HG02981 (cell line): ENCODE measurements at regions not wholly inside any gene's neighbourhood (a gene's known extent, or its start where the extent isn't known, plus 50 kb on each side); places are given as distances from the start of the nearest gene placed in this dataset.

ENCODE experiments used
- ATAC-seq: cut with Tn5 transposase; IDR thresholded peaks from one replicate; pipeline ENCODE4 v1.9.1; 2021; ENCODE audit warnings: mild to moderate bottlenecking, moderate library complexity; ENCODE audit not compliant: unreplicated experiment

DNA sequence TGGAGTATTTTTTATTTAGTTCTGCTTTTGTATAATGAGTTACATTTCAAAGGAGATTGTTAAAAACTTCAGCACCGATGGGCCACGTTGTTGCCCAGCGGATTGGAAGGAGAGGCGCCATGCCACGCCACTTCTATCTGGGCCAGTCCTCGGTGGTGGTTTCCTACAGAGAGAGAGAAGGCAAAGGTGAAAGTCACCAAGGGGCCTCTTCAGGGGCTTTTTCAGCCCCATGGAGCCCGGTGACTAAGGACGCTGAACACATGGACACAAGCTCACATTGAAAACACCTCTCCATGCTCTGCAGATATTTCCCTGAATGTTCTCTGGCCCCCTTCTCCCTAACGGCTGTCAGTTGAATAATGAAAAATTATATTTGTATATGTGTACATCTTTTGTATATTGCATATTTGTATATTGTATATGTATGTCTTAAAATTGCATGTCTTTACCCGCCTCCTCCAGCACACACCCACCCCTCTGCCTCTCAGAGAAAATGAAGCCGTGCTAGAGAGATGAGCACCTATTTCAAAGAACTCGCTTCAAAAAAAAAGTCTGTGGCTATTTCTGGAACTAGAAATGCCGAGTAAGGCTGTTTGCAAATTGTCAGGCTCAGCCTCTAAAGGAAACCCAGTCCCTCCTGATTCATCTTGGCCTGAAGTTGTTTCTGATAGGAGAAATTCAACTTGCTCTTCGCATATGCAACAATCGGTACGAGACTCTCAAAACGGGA, 91.9 kb upstream of the CDH4 start:
- ATAC-seq: no peak

DNA sequence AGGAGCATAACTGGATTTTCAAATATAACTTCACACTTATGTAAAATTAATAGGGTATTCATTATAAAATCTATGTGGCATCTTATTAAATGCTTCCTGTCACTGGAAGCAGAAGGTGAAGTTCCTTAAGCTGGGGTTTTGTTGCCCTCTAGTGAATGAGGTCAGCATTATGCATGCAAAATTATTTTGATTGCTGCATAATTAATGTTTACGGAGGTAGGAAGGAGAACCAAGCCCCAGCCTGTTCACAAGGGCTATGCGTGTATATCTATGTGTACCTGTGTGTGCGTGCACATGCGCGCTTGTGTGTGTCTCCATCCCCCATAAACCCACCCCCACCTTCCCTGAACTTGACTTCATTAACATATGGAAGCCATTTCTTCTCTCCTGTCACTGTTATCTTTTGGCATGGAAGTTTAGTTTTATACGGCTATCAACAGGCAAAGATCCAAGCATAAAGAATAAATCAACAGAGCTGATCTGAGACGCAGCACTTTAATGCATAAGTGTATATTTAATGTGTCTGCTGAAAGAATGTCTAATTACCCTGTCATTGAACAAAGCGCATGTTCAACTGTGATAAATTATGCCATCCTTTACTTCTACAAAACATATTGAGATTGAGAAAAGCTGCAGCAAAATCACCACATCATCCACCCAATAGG, 90.2 kb upstream of the CDH4 start:
- ATAC-seq: no peak

DNA sequence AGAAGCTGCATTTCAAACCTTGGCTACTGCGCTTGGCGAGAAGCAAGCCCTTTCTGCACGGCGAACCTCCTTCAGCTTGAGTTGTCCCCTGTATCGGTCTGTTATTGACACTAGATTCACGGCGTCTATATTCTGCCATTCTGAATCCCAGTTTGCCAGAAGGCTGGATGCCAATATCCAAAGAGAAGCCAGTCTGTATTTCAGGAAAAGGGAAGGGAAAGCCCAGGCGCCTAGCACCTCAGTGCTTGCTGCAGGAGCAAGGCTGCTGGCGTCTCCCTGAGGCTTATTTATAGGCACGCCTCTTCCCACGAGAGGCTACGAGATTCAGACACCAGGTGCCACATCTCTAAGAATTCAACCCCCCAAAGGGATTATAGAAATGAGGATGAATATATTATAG, 89.6 kb upstream of the CDH4 start:
- no peak for ATAC-seq

DNA sequence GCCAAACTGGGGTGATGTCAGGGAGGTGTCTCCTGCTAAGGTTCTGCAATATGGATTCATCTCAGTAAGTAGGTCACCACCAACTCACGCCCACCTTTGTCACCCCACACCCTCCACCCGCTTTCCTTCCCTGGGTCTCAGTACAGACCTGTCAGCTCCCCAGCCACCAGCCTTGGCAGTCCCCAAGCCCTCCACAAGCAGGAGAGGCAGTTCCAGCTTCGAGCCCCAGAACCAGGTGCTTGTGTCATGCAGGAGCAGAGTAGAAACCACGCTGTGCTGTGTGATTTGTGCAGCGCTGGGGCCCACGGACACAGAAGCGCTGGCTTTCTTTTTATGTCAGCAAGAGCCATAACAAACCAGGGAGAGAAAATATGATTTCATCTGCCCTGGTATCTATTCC, 89.0 kb upstream of the CDH4 start:
- ATAC-seq: no peak

DNA sequence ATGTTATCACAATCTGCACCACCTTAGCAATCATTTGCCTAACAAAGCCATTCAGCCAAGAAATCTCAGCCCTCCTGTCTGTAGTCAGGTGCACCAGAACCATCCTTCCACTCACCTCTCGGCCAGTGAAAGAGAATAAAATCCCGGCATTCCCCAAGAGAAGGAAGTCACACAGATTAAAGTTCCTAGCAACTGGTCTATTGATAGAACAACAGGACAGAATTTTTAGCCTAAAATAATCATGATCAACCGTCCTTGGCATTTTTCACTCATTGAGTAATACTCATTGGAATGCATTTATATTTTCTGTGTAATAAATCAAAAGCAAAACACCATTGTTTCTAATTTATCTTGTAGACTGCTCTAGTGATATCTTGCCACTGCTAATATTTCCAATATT, 85.7 kb upstream of the CDH4 start:
- no peak for ATAC-seq

DNA sequence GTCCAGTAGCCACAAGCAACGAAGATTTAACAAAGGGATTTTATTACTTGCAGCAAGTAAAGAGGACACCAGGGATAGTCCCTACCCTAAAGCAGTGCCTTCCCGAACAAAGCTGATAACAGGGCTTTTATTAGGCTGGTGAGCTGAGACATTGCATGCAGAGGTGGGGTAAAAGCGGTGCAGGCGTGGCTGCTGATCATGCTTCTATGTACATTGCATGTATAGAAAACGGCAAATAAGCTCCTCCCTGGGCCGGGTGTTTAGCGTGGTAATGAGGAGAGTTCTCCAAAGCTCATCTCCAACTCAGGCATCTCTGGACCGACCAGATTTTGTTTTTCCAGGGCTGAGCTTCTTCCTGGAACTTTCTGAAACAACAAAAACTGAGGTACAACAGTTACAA, 83.5 kb upstream of the CDH4 start:
- ATAC-seq: no peak

DNA sequence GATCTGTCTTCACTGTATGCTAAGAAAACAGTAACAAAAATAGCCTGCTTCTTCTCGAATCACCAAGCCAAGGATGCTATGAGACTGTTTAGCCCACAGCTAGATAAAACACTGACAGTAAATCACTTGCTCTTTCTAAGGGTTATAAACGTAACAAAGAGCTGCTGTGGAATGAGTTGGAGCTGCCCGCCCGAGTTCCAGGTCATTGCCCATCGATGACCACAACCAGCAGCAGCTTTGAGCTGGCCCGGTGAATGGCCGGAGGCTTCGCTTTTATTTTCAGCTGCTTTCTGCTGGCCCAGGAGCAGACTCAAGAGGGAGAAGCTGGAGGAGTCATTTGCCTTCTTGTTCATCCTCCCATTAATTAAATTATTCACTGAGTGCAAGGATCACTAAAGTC, 82.2 kb upstream of the CDH4 start:
- no peak for ATAC-seq

DNA sequence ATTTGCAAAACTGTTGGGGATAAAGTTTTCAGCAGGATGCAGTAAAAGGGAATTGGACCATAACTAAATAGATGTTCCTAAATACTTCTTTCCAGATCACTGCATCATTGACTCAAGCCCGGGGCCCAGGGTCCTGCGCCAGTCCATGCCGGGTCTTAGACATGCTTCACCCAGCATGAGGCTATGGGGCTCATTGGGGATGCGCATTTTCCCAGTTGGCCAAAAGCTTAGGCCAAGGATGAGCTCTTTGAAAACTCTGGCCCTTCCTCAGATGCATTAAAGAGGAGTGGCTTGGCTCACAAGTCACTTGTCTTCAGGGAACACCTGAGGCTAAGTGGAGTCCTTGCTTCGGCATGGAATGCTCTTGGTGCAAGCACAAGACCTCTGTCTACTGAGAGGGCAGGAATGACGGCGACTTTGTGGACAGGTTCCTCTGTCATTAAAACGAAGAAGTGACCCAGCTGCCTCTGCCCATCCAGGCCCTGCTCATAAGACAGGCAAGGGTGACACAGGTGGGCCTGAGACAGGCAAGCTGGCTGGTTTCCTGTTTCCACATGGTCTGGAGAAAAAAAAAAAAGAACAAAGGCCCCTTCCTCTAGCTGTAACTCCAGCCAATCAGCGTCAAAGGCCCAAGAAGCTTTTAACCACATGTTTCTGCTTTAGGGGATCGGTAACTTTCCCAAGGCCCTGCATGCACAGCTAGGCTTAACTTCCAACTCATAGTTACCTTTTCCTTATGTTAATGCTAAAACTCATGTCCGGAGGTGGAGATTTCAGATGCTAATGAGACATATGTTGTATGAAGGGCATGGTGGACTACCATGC, 81.4 kb upstream of the CDH4 start:
- no peak for ATAC-seq

DNA sequence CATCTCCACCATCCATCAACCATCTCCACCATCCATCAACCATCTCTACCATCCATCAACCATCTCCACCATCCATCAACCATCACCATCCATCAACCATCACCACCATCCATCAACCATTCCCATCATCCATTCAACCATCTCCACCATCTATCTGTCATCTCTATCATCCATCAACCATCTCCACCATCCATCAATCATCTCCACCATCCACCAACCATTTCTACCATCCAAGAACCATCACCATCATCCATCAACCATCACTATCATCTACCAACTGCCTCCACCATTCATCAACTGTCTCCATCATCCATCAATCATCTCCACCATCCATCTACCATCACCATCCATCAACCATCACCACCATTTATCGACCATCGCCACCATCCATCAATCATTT, 78.8 kb upstream of the CDH4 start:
- no peak for ATAC-seq

DNA sequence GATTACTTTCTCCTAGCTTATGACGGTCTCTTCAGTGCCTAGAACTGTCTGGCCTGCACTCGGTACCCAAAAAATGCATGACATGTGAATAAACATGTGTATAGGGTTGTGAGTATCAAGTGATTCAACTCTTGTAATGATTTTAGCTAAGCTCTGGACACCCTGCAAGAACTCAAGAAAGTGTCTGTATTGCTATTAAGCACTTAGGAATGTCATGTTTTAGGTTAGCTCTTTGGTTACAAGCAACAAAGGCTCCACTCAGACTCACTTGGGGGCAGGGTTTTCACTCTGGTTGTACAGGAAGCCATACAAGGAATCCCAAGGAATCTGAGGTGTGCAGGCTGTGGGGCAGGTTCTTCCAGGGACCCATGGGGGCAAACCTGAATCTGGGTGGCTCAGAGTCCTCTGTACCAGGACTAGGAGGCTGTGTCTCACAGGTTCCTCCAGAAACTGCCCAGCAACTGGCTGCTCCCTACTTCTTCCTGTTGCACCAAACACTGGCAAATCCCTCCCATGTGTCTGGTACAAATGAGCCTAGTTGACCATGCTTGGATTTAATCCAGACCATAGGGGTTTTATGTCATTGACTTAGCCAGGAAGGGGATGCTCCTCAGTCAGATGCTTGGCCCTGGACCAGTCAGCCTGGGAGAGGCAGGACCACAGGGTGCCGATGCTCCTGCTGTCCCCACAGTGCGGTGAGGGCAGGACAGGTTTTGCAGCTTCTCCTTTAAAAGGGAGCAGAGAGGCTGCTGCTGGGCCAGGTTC, 77.9 kb upstream of the CDH4 start:
- ATAC-seq: no peak

DNA sequence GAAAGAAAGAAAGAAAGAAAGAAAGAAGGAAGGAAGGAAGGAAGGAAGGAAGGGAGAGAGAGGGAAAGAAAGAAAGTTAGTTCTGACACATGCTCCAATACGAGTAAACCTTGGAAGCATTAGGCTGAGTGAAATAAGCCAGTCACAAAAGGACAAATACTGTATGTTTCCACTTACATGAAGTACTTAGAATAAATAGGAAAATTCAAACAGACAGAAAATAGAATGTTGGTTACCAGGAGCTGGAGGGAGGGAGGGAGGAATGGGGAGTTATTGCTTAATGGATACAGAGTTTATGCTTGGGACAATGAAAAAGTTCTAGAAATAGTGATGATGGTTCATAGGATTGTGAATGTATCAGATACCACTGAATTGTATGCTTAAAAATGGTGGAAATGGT, 75.2 kb upstream of the CDH4 start:
- ATAC-seq: no peak

DNA sequence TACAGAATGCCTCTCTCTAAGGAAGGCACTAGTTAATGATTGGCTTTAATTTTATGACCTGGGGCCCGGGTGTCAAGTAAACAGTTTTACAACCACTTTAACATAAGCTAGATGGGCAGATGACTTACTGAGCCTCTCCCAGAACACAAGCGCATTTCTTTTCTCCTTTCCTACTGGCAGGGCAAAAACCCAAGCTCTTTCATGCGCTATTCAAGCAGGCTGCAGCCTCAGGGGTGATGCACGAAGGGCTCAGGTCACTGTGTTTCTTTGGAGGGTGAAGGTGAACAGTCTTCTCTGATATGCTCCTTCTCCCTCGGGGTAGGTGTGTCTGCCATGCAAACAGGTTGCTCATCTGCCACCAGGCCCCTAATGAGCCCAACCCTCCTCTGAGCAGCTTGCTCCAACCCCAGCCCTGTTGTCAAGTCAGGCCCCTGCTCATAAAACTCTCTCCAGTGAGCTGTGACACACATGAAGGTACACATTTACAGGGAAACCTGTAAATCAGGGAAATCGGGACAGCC, 73.5 kb upstream of the CDH4 start:
- ATAC-seq: no peak

DNA sequence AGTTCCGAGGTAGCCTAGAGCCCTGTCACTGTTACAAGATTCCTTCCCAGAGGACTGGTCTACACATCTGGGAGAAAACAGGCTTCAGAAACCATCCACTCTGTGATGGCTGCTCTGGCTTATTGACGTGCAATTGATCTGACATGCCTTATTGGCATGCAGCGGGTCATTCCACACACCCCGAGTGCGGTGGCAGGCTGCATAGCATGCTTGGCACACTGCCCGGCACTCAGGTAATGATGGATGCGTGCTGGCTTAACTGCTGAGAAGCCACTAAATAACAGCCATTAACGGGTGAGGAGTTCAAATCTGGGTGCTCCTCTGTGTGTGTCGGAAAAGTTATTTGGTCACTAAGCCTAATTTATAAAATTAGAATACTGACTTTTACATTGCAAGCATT, 67.9 kb upstream of the CDH4 start:
- no peak for ATAC-seq

DNA sequence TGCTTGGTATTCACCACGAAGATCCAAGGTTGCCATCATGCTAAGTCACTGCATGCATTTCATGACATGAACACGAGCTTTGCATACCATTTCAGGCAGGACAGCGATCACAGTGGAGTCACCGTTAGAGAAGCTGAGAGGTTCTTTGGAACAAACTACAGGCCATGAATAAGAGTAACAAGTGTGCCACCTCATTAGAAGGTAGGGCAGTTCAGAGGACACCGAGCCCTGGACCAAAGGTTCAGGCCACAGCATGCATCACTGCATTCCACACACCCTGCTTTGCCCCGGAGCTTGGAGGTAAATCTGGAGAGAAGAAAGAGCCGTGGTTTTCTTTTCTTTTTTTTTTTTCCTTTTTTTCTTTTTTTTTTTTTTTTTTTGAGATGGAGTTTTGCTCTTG, 66.9 kb upstream of the CDH4 start:
- no peak for ATAC-seq

DNA sequence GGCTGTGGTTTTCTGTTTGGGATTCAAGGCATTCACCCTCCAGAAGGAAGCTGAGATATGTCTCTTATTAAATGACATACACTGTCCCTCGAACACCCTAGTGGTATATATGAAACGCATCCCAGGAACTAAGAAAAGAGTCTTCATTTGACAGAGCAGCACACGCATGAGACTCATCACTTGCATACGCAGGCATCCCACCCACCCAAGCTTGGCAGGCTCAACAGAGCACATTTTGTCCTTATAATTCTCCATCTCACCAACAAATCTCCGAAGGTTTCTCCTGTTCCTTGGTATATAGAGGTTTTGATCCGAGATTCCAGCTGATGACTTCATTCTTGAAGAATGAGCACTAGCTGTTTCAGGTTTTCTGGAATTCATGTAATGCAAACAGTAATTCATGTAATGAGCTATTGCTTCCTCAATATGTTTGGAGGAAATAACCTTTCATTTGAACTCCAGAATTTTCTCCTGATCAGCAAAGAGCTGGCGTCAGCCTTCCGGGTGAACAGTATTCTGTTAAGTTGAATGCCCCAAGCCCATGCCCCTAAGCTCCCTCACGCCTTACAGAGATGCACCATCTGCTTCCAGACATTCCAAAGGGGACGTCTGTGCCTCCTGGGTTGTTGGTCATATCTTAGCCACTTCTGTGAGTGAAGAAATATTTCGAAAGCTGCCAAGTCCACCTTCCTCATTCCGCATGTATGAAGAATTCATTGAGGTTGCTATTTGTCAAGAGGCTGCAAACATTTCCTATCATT, 66.0 kb upstream of the CDH4 start:
- ATAC-seq: no peak

DNA sequence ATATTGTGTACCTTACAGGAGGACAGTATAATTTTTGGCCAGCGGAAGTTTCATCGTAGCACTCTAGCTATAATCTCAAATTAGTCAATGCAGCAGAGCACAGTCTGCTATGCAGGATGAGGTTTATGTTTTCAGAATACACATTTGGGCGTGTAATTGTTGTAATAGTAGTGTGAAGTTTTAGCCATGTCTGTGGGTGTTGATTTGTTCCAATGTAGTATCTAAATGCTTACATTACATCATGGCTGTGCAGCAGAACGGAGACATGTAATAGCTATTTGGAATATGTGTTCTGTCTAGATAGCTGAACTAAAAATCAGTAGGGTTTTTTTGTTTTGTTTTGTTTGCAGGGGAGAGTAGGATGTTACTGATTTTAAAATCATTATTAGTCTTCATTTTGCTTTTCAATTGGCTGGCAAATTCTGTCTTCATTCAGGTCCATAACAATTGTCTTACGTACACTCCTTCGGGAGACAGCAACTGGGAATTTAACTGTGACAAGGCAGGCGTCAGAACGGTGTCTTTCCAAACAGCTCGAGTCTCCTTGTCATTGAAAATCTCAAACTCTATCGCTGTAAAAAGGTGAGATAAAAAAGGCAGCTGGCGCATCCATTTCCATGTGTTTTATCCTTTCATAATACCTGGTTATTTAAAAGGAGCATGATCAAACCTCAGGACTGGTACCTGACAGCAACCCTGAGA, 65.1 kb upstream of the CDH4 start:
- ATAC-seq: no peak

DNA sequence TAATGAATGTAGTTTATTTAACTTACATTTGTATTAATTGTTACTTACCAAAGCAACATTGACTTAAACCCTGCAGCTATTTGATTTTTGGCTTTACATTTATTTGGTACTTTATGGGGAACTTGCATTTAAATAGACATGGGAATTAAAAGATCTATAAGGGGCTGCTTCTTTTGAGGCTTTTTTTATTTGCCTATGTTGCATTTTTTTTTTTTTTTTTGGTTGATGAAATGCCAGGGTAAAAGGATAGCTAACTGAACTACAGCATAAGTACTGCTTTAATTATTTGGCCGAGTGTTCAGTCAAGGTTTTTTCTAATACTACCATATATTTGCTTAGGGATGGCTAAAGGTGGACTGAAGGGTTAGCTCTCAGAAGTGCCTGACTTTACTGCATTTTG, 62.5 kb upstream of the CDH4 start:
- no peak for ATAC-seq

DNA sequence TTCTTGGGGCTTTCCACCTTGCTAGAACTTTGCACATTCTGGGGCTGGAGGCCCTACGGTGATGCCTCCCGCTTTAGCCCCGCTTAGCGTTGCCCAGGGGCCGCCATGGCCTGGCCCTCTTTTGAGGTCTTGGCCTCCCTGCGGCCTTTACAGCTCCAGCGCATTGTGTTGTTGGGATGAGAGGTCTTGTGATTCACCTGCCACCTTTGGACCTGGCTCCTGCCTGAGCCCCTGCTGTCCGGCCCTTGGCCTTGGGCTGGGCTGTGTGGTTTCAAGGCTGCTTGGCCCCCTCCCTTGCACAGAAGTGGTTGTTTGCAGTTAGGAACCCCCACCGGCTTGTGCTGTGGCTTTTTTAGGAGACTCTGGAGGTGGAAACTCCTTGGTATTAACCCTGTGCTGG, 61.0 kb upstream of the CDH4 start:
- no peak for ATAC-seq

DNA sequence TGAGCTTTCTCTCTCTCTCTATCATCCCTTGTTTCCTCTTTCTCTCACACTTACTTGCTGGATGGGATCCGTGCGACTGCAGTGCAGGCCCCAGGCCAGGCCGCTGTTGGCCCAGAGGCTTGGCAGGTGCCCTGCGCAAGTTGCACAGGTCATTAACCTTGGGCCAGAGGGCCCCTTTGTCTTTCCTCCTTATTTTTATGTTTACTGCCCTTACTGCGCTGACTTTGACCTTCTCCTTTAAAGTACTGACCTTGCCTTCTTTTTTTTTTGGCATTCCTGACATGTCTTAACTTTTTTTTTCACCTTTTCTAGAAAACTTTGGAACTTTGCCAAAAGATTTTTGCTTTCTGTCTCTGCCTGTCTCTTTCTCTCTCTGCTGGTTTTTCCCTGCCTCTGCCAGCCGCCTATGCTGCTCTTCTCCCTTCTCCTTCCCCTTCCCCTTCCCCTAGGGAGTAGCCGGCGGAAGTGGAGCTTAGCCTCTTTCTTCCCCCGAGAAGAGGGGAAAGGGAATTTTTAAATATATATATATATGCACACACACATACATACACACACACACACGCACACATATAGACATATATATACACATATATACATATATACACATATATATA, 59.6 kb upstream of the CDH4 start:
- ATAC-seq: no peak
